ENCODE measurements at regions not wholly inside any gene's neighbourhood (a gene's known extent, or its start where the extent isn't known, plus 50 kb on each side); places are given as distances from the start of the nearest gene placed in this dataset.

GRCh38 chr18:3350021-3350420 lies 88.1 kb downstream of the MYL12B start:
- no peak for TF ChIP-seq CTCF (IDR thresholded peaks at IDR 0.05; ENCODE audit: low read length)
- no peak for TF ChIP-seq EZH2 (IDR thresholded peaks at IDR 0.05; ENCODE audit: borderline replicate concordance, low read length)
- H3K27ac ChIP-seq (ENCODE audit: low read depth, low read length, poor library complexity, severe bottlenecking) = no peak overlapping the region

GRCh38 chr18:3350566-3351527 lies 88.9 kb downstream of the MYL12B start:
- H4K20me1 ChIP-seq (ENCODE audit: insufficient read depth, low read length) = no peaks in the 10 kb centered on the region
- no peaks in the 10 kb centered on the region for H3K36me3 ChIP-seq (ENCODE audit: insufficient read depth, low read length)
- no peak overlapping the region for H3K4me3 ChIP-seq (ENCODE audit: low read depth, low read length, poor library complexity, severe bottlenecking)
- H3K27ac ChIP-seq (ENCODE audit: low read depth, low read length, poor library complexity, severe bottlenecking) = no peak overlapping the region
- H3K9me2 ChIP-seq (ENCODE audit: low read depth, low read length) = no peaks in the 10 kb centered on the region
- H3K27me3 ChIP-seq (ENCODE audit: insufficient read depth, low read length) = no peaks in the 10 kb centered on the region
- no peaks in the 10 kb centered on the region for H3K9me3 ChIP-seq (ENCODE audit: low read length)
- H3F3A ChIP-seq (ENCODE audit: insufficient read depth, low read length) = no peaks in the 10 kb centered on the region
- TF ChIP-seq CTCF (IDR thresholded peaks at IDR 0.05; ENCODE audit: low read length) = no peak
- TF ChIP-seq EZH2 (IDR thresholded peaks at IDR 0.05; ENCODE audit: borderline replicate concordance, low read length) = no peak
- no peaks in the 10 kb centered on the region for H3K79me2 ChIP-seq (ENCODE audit: insufficient read depth, low read length)
- H2AFZ ChIP-seq (ENCODE audit: low read length) = no peak overlapping the region
- H3K9ac ChIP-seq (ENCODE audit: low read length) = no peak overlapping the region
- no peak overlapping the region for H3K4me2 ChIP-seq (ENCODE audit: low read length)
- no peaks in the 10 kb centered on the region for H3K4me1 ChIP-seq (ENCODE audit: insufficient read depth, low read length, severe bottlenecking)

More at GRCh38 chr18:3350021-3350420, 88.1 kb downstream of the MYL12B start:
- Histone ChIP-seq H3F3A (ENCODE audit: insufficient read depth, low read length) (no peaks in the 10 kb centered on the region), H2AFZ (ENCODE audit: low read length) (no peak overlapping the region), H3K79me2 (ENCODE audit: insufficient read depth, low read length) (no peaks in the 10 kb centered on the region), H3K9me2 (ENCODE audit: low read depth, low read length) (no peaks in the 10 kb centered on the region), H3K9me3 (ENCODE audit: low read length) (no peaks in the 10 kb centered on the region), H3K4me1 (ENCODE audit: insufficient read depth, low read length, severe bottlenecking) (no peaks in the 10 kb centered on the region), H4K20me1 (ENCODE audit: insufficient read depth, low read length) (no peaks in the 10 kb centered on the region), H3K9ac (ENCODE audit: low read length) (no peak overlapping the region), H3K4me3 (ENCODE audit: low read depth, low read length, poor library complexity, severe bottlenecking) (no peak overlapping the region), H3K36me3 (ENCODE audit: insufficient read depth, low read length) (no peaks in the 10 kb centered on the region), H3K27me3 (ENCODE audit: insufficient read depth, low read length) (no peaks in the 10 kb centered on the region), H3K4me2 (ENCODE audit: low read length) (no peak overlapping the region)

GRCh38 chr18:3354506-3354905 lies 92.6 kb downstream of the MYL12B start:
- Histone ChIP-seq H4K20me1 (ENCODE audit: insufficient read depth, low read length) (no peaks in the 10 kb centered on the region), H3K9me2 (ENCODE audit: low read depth, low read length) (no peaks in the 10 kb centered on the region), H3K36me3 (ENCODE audit: insufficient read depth, low read length) (no peaks in the 10 kb centered on the region; the same call in 1 of the 2 replicates), H3K79me2 (ENCODE audit: insufficient read depth, low read length) (no peaks in the 10 kb centered on the region), H3K27me3 (ENCODE audit: insufficient read depth, low read length) (no peaks in the 10 kb centered on the region), H3K4me1 (ENCODE audit: insufficient read depth, low read length, severe bottlenecking) (no peaks in the 10 kb centered on the region), H3K4me3 (ENCODE audit: low read depth, low read length, poor library complexity, severe bottlenecking) (no peak overlapping the region), H3K4me2 (ENCODE audit: low read length) (no peak overlapping the region), H3K27ac (ENCODE audit: low read depth, low read length, poor library complexity, severe bottlenecking) (no peak overlapping the region), H2AFZ (ENCODE audit: low read length) (no peak overlapping the region), H3F3A (ENCODE audit: insufficient read depth, low read length) (no peaks in the 10 kb centered on the region), H3K9me3 (ENCODE audit: low read length) (no peaks in the 10 kb centered on the region), H3K9ac (ENCODE audit: low read length) (no peak overlapping the region)
- TF ChIP-seq CTCF (IDR thresholded peaks at IDR 0.05; ENCODE audit: low read length) = no peak
- TF ChIP-seq EZH2 (IDR thresholded peaks at IDR 0.05; ENCODE audit: borderline replicate concordance, low read length) = no peak

Data from OCI-LY1 (cell line).